ENCODE measurements at regions not wholly inside any gene's neighbourhood (a gene's known extent, or its start where the extent isn't known, plus 50 kb on each side); places are given as distances from the start of the nearest gene placed in this dataset.

- TF ChIP-seq ZNF532 (CRISPR knock-in tag; IDR thresholded peaks at IDR 0.05; ENCODE audit: borderline replicate concordance) = no peak
- no peak for TF ChIP-seq FOXP1 (CRISPR knock-in tag; IDR thresholded peaks at IDR 0.05; ENCODE audit: borderline replicate concordance)
- TF ChIP-seq FOXP4 (CRISPR knock-in tag; IDR thresholded peaks at IDR 0.05) = no peak
- TF ChIP-seq ARID4B (CRISPR knock-in tag; IDR thresholded peaks at IDR 0.05; ENCODE audit: borderline replicate concordance) = no peak
- no peak for TF ChIP-seq ZBTB21 (CRISPR knock-in tag; IDR thresholded peaks at IDR 0.05; ENCODE audit: borderline replicate concordance)
- TF ChIP-seq E2F1 (CRISPR knock-in tag; IDR thresholded peaks at IDR 0.05) = no peak
Observed at GRCh38 chrX:28278726-28279125, 297.5 kb upstream of the DCAF8L1 start (continued).

- H3K4me1 Mint-ChIP-seq = peaks cover 4% of the 10 kb centered on the region; the same call in 1 of the 2 replicates
- POLR2A ChIA-PET = no interaction called here
- no peaks in the 10 kb centered on the region for H3K9me3 Mint-ChIP-seq
- CTCF ChIA-PET = no interaction called here
- ATAC-seq = no peak
- no peak for DNase-seq (ENCODE audit: low spot score)
- H3K27me3 Mint-ChIP-seq (ENCODE audit: low read depth) = no peaks in the 10 kb centered on the region
- no peak overlapping the region for H3K27ac Mint-ChIP-seq
- no peaks in the 10 kb centered on the region for H3K36me3 Mint-ChIP-seq
- H3K4me3 Mint-ChIP-seq = no peak overlapping the region
- no peak for TF ChIP-seq MXD4 (CRISPR knock-in tag; IDR thresholded peaks at IDR 0.05; ENCODE audit: borderline replicate concordance)
- TF ChIP-seq MLX (CRISPR knock-in tag; IDR thresholded peaks at IDR 0.05) = no peak
- no peak for TF ChIP-seq ATF2 (CRISPR knock-in tag; IDR thresholded peaks at IDR 0.05; ENCODE audit: borderline replicate concordance, low read depth)
- TF ChIP-seq RELA (CRISPR knock-in tag; IDR thresholded peaks at IDR 0.05; ENCODE audit: borderline replicate concordance) = no peak
- no peak for TF ChIP-seq CREM (CRISPR knock-in tag; IDR thresholded peaks at IDR 0.05)
- TF ChIP-seq NFATC4 (CRISPR knock-in tag; IDR thresholded peaks at IDR 0.05) = no peak
- TF ChIP-seq KAT7 (CRISPR knock-in tag; IDR thresholded peaks at IDR 0.05; ENCODE audit: borderline replicate concordance) = no peak
- no peak for TF ChIP-seq ZNF317 (CRISPR knock-in tag; IDR thresholded peaks at IDR 0.05; ENCODE audit: borderline replicate concordance, low read depth)
- no peak for TF ChIP-seq FOXJ3 (CRISPR knock-in tag; IDR thresholded peaks at IDR 0.05; ENCODE audit: borderline replicate concordance)
- no peak for TF ChIP-seq TCF7 (CRISPR knock-in tag; IDR thresholded peaks at IDR 0.05; ENCODE audit: low read depth)
Observed at GRCh38 chrX:28278251-28278650, 297.0 kb upstream of the DCAF8L1 start.
